ENCODE measurements at regions not wholly inside any gene's neighbourhood (a gene's known extent, or its start where the extent isn't known, plus 50 kb on each side); places are given as distances from the start of the nearest gene placed in this dataset.

GRCh38 chr1:229756666-229757065 is 130.6 kb downstream of the URB2 start (continued):
- TF ChIP-seq PHF8 (conservative IDR thresholded peaks at IDR 0.05; ENCODE audit: low read depth, low read length) = no peak
- no peak for TF ChIP-seq ATF2 (IDR thresholded peaks at IDR 0.05; ENCODE audit: low read length)
